GDM1 (cell line): ENCODE measurements at regions not wholly inside any gene's neighbourhood (a gene's known extent, or its start where the extent isn't known, plus 50 kb on each side); places are given as distances from the start of the nearest gene placed in this dataset.
"Not testable (repeated sequence)": the region's sequence is repeated elsewhere in the genome, so short reads cannot be mapped to it uniquely, and the experiment has no call there.

Experiments
- DNase-seq: peaks from one replicate; lab custom pipeline; 2025; lab: John Stamatoyannopoulos, UW

DNA sequence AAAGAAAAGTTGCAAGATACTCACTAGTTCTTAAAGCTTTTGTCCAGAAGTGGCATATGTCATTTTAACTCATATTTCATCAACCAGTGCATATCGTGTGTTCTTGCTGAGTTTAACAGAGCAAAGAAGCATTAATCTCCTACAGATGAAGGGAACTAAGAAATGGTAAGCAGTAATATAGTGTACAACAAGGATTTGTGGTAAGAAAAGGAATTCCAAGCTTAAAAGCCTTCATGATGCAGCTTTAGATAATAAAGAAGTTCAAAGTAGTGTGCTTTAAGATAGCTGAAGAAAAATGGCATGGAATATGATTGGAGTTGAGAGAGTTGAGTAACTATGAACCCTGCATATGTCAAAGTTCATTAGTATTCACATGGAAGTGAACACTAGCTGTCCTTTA, 649.8 kb upstream of the FSHR start:
- DNase-seq = no peak

DNA sequence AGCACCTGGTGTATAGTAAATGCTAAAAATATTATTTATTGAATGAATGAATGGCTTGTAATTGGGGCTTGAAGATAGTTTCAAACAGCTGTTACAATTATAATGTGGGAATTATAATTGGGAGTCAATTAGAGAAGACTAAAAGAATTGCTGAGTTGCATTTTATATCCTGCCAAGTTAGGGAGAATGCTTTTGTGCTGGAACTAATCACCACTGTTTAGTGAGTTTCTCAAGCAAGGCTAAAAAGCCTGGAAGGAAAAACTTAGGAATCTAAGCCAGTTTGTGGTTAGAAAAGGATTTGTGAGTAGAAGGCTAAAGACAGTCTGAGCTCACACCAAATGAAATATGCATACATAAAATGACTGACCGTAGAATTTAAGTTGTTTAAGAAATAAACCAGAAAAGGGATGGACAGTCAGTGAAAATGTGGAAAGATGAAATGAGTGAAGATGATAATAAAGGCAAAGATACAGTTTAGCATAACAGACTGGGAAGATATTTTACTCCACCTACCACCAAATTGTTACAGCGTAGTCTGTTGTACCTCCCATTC, 647.7 kb upstream of the FSHR start:
- no peak for DNase-seq

DNA sequence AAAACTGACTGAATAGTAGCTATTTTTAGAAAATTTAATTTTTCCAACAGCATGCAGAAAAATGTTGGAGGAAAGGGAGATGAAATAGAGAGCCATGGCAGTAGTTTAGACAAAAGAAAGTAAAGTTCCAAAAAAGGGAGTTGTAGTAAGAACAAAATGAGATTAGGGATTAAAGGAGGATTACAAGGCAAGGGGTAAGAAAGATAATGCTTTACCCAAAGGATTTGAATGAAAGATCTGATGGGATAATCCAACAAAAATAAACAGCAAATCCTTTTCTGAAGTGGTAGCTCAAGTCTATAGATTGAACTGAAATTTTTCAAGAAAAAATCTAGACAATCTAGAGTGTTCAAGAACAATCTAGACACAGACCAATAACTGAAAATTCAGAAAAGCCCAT, 644.3 kb upstream of the FSHR start:
- DNase-seq = no peak

DNA sequence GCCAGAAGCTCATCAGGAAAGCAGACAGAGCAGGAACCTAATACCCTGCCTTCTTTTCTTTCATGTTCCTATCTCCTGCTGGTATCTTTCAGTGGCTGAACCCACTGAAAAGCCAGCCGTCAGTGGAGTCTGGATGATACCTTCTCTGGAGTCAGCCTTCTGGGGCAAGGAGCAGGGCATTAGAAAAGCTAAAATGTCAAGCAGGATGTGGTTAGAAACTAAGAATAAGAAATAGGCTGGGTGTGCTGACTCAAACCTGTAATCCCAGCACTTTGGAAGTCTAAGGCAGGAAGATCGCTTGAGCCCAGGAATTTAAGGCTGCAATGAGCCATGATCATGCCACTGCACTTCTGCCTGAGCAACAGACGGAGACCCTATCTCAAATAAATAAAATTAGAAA, 642.0 kb upstream of the FSHR start:
- DNase-seq = no peak

DNA sequence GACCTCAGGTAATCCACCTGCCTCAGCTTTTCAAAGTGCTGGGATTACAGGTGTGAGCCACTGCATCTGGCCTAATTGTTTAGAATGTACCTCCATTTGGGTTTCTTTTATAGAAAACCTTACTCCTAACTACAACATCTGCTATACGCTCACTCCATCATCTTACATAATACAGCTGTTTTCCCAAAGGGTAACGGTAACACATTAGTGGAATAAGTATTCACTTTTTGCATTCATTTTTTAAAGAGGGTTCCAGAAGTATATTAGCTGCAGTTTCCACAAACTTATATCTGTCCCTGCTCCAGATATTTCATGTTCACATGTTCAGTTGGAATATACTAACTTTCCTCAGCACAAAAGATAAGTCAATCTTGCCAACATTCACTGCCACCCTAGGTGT, 640.1 kb upstream of the FSHR start:
- no peak for DNase-seq

DNA sequence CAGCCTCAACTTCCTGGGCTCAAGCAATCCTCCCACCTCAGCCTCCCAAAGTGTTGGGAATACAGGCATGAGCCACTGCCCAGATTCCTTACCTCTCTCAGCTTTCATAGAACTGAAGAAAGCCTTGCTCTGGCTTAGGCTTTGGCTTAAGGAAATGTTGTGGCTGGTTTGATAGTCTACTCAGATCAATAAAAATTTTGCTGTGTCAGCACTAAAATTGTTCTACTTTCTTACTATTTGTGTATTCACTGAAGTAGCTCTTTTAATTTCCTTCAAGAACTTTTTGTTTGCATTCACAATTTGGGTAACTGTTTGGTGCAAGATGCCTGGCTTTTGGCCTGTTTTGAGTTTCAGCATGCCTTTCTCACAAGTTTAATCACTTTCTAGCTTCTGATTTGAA, 634.0 kb upstream of the FSHR start:
- no peak for DNase-seq

DNA sequence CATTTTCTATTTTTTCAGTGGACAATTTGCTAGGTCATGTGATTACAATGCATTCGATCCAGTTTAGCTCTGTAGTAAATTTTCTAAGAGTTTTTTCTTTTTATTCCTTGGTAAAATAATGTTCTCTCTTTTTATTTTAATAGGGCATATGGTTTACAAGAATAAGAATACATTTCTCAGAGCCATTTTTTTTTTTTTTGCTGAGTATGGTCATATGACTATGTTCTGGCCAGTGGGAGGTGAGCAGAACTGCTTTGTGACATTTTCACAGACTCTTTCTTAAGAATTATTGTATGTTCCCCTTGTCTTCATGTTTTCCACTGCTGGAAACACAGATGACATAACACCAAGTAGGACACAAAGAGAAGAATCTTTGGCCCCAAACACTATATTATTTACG, 626.6 kb upstream of the FSHR start:
- DNase-seq = no peak

DNA sequence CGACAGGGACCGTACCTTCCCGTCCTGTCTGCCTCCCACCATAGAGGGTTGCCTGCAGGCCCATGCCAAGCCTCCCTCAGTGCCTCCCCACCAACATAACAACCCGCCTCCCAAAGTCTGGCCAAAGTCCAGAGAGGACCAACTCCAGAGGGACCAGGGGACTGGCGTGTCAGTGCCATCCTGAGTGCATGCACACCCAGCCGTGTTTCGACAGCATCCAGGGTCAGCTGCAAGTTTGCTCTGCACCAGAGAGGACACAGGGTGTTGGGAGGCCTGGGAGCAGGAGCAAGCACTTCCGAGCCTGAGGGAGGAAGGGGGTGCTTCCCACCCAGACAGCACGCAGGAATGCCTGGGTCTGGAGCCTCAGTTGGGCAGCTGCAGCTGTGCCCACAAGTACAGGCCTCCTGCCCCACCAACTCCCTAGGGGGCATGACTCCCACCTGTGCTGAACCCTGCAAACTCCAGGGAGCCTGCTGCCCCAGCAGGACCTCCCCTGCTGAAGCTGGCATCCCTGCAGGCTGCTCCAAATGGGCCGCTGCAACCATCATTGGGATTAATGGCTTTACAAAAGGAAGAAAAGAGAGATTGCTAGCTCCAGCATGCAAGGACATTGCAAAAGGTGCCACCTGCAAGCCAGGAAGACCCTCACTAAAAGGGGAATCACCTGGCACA, 618.1 kb upstream of the FSHR start:
- no peak for DNase-seq

DNA sequence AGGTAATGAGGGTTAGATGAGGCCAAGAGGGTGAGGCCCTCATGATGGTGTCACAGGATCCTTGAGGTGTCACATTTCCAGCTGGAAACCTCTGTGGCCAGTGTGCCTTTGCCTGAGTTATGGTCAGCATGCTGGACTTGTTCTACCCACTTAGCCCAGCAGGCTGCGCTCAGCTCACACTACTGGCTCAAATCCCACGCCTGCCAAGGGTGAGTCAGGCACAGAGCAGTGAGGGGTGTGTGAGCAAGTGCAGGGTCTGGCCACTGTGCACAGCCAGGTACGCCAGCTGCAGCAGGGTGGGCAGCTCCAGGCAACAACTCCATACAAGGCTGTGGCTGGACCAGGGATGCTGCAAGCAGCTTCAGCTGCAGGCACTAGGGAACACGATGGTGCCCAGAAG, 616.6 kb upstream of the FSHR start:
- peak; percentile 2 for DNase-seq

DNA sequence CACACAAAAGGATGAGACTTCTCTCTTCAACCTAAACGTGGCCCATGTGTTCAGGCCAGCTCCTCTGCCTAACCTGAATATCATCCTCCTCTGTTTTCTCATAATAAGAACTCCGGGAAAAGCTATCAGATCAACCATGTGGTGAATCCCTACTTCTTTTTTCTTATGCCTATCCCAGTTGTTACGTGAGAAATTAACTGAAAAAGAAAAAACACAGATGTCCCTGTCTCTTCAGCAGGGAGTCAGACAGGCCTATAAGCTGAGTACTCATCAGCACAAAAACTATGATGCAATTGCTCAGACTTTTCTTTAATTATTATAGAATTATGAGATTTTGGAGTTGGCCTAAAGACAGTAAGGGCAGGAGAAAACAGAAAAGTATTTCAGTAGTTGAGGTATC, 613.0 kb upstream of the FSHR start:
- DNase-seq = no peak

DNA sequence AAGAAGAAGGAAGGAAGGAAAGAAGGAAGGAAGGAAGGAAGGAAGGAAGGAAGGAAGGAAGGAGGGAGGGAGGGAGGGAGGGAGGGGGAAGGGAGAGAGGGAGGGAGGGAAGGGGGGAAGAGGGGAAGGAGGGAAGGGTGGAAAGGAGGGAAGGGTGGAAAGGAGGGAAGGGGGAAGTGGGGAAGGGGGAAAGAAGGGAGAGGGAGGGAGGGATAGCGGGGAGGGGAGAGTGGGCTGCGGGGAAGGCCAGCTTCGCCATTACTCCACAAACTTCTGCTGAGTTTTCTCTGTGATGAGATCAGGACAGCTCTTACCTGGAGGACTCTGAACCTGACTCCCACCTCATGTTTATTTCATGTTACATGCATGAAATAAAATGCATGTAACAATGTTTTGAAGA, 601.5 kb upstream of the FSHR start:
- no peak for DNase-seq

DNA sequence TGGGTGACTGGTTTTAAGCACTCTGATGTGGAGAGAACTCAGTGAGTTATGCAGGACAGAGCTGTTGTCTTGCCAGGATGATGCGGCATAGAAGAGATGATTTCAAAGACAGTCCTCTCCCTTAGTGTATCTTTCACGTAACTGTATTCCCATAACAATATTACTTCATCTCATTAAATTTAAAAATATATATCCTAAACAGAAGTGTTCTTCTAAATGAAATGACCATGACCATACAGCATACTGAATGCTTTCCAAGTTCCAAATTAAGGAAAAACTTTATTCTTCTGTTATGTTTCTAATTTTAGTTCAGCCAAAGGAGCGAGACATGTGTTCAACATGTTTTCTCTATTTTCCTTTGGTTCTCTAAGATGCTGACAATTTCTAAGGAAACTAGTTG, 600.1 kb upstream of the FSHR start:
- no peak for DNase-seq

DNA sequence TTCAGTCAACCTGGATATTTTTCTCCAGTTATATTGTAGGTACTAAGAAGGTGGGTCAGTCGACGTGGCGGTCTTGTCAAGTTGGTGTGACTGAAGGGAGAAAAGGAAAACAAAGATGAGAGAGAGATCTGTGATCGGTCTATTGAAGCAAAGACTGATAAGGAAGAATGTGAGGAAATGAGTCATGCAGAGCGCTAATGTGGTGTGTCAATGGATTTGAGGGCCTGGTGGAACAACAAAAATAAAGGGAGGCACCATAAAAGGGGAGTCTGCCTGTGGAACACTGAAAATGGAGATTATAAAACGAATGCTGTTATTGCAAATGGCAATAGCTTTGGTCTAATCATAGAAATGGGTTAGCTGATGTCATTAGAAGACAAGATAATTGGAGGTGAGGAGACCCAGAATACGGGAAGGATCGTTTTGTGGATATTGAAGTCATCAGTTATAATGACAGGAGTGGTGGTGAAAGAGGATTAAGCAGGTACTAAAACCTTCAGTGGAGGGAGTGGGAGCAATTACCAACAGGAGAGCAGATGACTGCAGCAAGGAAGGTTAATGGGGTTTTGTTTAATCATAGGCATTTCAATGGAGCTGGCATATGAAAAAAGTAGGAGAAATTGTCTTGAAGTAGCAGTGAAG, 599.1 kb upstream of the FSHR start:
- no peak for DNase-seq

DNA sequence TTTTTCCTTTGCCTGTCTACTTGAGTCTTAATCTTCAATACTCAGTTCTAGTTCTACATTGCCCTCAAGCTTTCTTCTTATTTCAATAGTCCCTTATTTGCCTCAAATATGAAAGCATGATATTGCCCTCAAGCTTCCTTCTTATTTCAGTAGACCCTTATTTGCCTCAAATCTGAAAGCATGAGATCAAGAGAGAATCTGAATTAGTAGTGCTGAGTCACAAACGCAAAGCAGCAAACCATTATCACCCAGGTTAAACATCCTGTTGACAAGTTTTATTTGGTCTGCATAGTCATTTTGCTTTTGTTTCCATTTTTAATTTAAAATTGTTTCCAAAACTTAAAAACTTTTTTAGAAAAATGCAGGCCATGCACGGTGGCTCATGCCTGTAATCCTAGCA, 583.3 kb upstream of the FSHR start:
- no peak for DNase-seq

DNA sequence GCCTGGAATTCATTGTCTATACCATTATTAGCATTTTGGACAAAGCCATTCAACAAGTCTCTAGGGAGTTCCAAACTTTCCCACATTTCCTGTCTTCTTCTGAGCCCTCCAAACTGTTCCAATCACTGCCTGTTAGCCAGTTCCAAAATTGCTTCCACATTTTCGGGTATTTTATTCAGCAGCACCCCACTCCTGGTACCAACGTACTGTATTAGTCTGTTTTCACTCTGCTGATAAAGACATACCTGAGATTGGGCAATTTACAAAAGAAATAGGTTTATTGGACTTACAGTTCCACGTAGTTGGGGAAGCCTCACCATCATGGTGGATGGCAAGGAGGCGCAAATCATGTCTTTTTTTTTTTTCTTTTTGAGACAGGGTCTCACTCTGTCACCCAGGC, 578.6 kb upstream of the FSHR start:
- not testable (repeated sequence) for DNase-seq

DNA sequence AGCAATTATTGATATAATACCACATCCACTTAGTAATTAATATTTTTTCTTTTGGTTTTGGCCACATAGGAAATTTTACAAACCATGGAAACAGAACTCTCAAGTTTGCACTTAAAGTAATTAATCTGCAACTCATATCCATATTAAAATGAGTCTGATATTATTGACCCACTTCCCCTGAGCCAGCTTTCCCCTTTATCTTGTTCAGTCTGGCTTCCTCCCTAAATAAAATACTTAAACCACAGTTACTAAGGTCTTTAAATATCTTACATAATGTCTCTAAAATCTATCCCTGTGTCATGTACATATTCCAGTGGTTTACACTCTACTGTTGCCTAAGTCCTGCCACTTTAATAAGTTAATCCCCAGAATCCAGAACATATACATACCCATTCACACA, 564.9 kb upstream of the FSHR start:
- DNase-seq = no peak

DNA sequence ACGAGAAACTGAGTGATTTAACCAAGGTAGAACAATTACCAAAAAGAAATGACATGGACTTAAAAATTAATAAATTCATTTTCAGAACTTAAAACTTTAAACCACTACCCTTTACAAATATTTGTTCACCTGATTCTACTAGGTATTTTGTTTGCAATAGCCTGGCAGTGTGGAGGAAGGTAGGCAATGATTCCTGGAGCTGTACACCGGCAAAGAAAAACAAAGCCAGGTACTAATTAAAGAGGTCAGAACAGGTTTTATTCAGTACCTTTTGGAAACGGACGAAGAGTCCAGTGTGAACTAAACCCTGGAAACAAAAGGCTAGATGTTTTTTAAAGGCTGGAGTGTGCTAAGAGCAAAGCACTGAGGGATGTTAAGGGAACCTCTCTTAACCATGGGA, 561.3 kb upstream of the FSHR start:
- DNase-seq = no peak

DNA sequence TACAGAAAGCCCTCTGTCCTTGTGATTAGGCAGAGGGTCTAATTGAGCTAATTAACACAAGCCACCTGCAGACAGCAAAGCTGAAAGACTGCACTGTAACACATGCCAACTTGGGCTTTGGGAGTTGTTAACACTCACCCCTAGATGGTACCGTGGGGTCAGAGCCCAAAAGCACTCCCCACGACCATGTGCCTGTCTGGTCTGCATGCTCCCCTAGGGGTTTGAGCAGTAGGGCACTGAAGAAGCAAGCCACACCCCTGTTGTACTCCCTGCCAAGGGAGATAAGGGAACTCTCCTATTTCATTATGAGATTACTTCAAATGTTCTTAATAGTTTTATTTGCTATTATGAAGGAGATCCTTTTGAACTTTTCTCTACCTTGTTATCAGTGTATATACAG, 560.1 kb upstream of the FSHR start:
- DNase-seq = no peak

DNA sequence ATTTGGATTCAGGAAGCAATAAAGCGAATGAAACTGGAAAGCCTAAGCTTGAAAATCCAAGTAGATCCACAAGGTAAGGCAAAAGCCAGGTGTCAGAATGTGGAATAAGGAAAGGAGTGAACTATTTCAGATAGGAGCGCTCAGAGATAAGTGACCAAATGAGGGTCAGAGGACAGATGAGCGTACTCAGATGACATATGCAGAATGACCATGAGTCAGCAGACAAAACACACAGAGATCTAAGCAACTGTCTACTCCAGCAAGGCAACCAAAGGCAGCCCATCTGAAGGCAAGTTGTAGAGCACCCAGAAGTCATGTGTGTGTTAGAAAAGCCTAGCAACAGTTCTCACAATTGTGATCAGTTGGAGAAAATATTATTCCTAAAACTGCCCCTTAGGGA, 548.4 kb upstream of the FSHR start:
- no peak for DNase-seq

DNA sequence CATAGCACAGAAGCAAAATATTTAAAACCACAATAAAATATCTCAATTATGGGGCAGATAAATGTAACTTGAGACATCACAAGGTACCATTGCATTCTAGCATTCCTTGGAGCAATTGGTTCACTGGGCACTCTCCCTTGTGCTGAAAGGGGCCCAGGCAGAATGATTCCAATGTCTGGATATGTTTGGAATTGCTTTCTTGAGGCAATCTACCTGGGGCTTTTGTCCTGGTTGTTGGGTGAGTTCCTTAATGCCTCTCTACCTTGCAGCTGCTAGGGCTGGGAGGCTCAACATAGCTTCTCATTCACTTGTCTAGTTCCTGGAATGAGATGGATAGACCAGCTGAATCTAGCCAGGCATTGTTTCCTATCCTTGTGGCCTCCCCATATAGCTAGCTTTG, 539.6 kb upstream of the FSHR start:
- no peak for DNase-seq

DNA sequence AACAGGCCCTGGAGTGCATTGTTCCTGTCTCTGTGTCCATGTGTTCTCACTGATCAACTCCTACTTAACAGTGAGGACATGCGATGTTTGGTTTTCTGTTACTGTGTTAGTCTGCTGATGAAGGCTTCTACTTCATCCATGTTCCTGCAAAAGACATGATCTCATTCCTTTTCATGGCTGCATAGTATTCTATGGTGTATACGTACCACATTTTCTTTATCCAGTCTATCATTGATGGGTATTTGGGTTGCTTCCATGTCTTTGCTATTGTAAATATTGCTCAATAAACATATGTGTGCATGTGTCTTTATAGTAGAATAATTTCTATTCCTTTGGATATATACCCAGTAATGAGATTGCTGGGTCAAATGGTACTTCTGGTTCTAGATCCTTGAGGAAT, 537.7 kb upstream of the FSHR start:
- DNase-seq = not testable (repeated sequence)

DNA sequence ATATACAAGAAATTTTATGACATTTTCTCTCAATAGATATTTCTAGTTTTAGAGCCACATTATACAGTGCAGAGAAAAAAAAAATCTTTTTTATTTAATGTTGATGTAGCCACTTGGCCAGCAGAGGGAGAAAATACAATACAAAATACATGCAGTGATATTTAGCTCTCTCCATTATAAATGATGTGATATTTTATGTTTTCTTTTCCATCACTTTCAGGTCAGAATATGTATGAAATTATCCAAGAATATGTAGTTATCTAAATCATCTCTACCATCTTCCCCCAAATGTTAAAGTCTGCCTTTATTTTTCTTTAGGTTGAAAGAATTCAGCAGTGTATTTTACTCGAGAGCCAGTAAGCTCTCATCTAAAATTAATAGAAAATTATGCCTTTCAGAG, 533.6 kb upstream of the FSHR start:
- no peak for DNase-seq

DNA sequence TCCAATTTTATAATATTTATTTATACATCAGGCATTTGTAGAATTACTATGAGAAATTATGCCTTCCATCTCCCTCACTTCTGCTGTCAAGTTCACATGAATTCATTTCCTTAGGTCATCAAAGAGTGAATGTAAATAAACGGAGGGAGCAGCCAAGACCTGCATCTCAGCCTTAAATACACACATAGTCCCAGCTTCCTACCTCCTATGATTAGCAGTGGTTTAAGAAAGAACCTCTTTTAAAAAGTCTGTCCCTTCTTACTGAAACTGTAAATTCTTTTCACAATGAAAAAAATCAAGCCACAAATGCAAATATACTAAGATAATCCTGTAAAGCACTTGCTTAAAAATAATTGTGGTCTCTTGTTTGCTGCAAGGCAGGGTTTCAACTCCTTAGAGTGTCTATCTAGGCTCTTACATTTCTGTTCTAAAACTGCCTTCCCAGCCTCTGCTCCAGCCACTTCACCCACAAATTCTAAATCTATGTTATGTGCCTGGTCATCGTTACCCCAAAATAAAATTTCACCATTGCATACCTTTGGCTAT, 532.7 kb upstream of the FSHR start:
- no peak for DNase-seq

DNA sequence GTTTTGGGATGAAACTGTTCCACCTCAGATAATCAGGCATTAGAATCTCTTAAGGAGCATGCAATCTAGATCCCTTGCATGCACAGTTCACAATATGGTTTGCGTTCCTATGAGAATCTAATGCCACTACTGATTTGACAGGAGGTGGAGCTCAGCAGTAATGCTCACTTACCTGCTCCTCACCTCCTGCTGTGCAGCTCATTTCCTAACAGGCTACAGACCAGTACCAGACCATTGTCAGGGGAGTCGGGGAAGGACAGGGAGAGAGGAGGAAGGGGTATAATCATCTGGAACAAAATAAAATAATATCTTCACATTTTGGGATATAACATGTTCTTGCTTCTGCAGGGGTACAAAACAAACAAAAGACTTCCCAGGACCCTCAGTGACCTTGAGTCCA, 532.0 kb upstream of the FSHR start:
- DNase-seq = no peak
